GM23338 (cell line): ENCODE measurements at regions not wholly inside any gene's neighbourhood (a gene's known extent, or its start where the extent isn't known, plus 50 kb on each side); places are given as distances from the start of the nearest gene placed in this dataset.

Source experiments
- ATAC-seq: fragments of 200-7000 bp; cut with Tn5 transposase; 3 replicates; pipeline ENCODE4 v1.9.1; 2020
- DNase-seq: peaks from one replicate; pipeline ENCODE4 v3.0.0-alpha.2; 2015; ENCODE audit warnings: low spot score
- H2AFZ ChIP-seq: fragments of 200-600 bp; sonication (generic); 2 replicates; pipeline ENCODE4 v1.8.0; 2016; ENCODE audit warnings: antibody characterized with exemption, mild to moderate bottlenecking, moderate library complexity
- H3F3A ChIP-seq: fragments of 200-600 bp; sonication (generic); replicated peaks from 2 replicates; pipeline ENCODE4 v1.8.0; 2017; ENCODE audit warnings: antibody characterized with exemption, mixed run types, low read depth
- H3K27ac ChIP-seq: fragments of 200-600 bp; sonication (generic); 2 replicates; pipeline ENCODE4 v1.6.1; 2016; ENCODE audit warnings: low read depth
- H3K27me3 ChIP-seq: fragments of 200-600 bp; sonication (generic); 2 replicates; pipeline ENCODE4 v1.8.0; 2016; ENCODE audit warnings: mild to moderate bottlenecking, mixed run types, moderate library complexity; ENCODE audit not compliant: insufficient read depth
- H3K36me3 ChIP-seq: fragments of 200-600 bp; sonication (generic); 2 replicates; pipeline ENCODE4 v1.8.0; 2016; ENCODE audit warnings: mild to moderate bottlenecking; ENCODE audit not compliant: insufficient read depth
- H3K4me1 ChIP-seq: fragments of 200-600 bp; sonication (generic); 2 replicates; pipeline ENCODE4 v1.8.0; 2016; ENCODE audit warnings: mild to moderate bottlenecking, moderate library complexity; ENCODE audit not compliant: insufficient read depth
- H3K4me2 ChIP-seq: fragments of 200-600 bp; sonication (generic); 2 replicates; pipeline ENCODE4 v1.7.1; 2017; ENCODE audit warnings: mixed run types
- H3K4me3 ChIP-seq: fragments of 200-600 bp; sonication (generic); 2 replicates; pipeline ENCODE4 v1.6.1; 2016; ENCODE audit warnings: mixed run types
- H3K79me2 ChIP-seq: fragments of 200-600 bp; sonication (generic); replicated peaks from 2 replicates; pipeline ENCODE4 v1.8.0; 2017; ENCODE audit warnings: mild to moderate bottlenecking; ENCODE audit not compliant: insufficient read depth
- H3K9me2 ChIP-seq: fragments of 200-600 bp; sonication (generic); 2 replicates; pipeline ENCODE4 v1.8.0; 2017; ENCODE audit not compliant: insufficient read depth
- H4K20me1 ChIP-seq: fragments of 200-600 bp; sonication (generic); replicated peaks from 2 replicates; pipeline ENCODE4 v1.8.0; 2017; ENCODE audit warnings: mild to moderate bottlenecking; ENCODE audit not compliant: insufficient read depth
- H3K27ac Mint-ChIP-seq: 2 replicates; pipeline ENCODE4 v1.8.0; 2020; ENCODE audit warnings: inconsistent platforms, mild to moderate bottlenecking, moderate library complexity, mixed read lengths
- H3K27me3 Mint-ChIP-seq: 3 replicates; pipeline ENCODE4 v1.8.0; 2022; ENCODE audit warnings: low read depth, mild to moderate bottlenecking, moderate library complexity, mixed read lengths, inconsistent platforms; ENCODE audit not compliant: insufficient read depth, poor library complexity
- H3K36me3 Mint-ChIP-seq: 3 replicates; pipeline ENCODE4 v1.8.0; 2021; ENCODE audit warnings: low read depth, mild to moderate bottlenecking, inconsistent platforms, moderate library complexity, mixed read lengths
- H3K4me1 Mint-ChIP-seq: 3 replicates; pipeline ENCODE4 v1.8.0; 2020; ENCODE audit warnings: mild to moderate bottlenecking, inconsistent platforms, mixed read lengths
- H3K4me3 Mint-ChIP-seq: 3 replicates; pipeline ENCODE4 v1.8.0; 2021; ENCODE audit warnings: moderate library complexity, mild to moderate bottlenecking, inconsistent platforms, mixed read lengths
- H3K9me3 Mint-ChIP-seq: 3 replicates; pipeline ENCODE4 v1.8.0; 2020; ENCODE audit warnings: moderate library complexity, mild to moderate bottlenecking, inconsistent platforms, mixed read lengths
- CREB1 ChIP-seq: fragments of 250-450 bp; sonication (Bioruptor Pico); IDR thresholded peaks from 2 replicates; pipeline ENCODE4 v1.5.0; 2020; ENCODE audit warnings: low read depth, mild to moderate bottlenecking, moderate library complexity
- EZH2 ChIP-seq: fragments of 200-600 bp; sonication (generic); IDR thresholded peaks from one replicate; pipeline ENCODE4 v1.8.0; 2017; ENCODE audit warnings: antibody characterized with exemption, mild to moderate bottlenecking, low read depth; ENCODE audit not compliant: unreplicated experiment
- EZH2phosphoT487 ChIP-seq: fragments of 200-600 bp; sonication (generic); IDR thresholded peaks from one replicate; pipeline ENCODE4 v1.8.1; 2018; ENCODE audit warnings: antibody characterized with exemption; ENCODE audit not compliant: unreplicated experiment
- POLR2AphosphoS5 ChIP-seq: IDR thresholded peaks from 2 replicates; pipeline ENCODE4 v1.6.1; 2016; ENCODE audit warnings: antibody characterized with exemption, low read depth
- STAT1 ChIP-seq: IDR thresholded peaks from one replicate; pipeline ENCODE4 v1.6.1; 2016; ENCODE audit warnings: antibody characterized with exemption; ENCODE audit not compliant: unreplicated experiment
- ZNF114 ChIP-seq: fragments of 250-450 bp; sonication (Bioruptor Pico); IDR thresholded peaks from 2 replicates; pipeline ENCODE4 v1.5.0; 2020; ENCODE audit warnings: mild to moderate bottlenecking, moderate library complexity
- ZNF331 ChIP-seq: fragments of 250-450 bp; sonication (Bioruptor Pico); IDR thresholded peaks from 2 replicates; pipeline ENCODE4 v1.5.0; 2020; ENCODE audit warnings: low read depth, mild to moderate bottlenecking, moderate library complexity
- TF ChIP-seq, protein P1 (sequence below): IDR thresholded peaks from 2 replicates; pipeline ENCODE4 v1.6.1; 2016; ENCODE audit warnings: antibody characterized with exemption
- TF ChIP-seq, protein P2 (sequence below), 2 experiments: fragments of 200-600 bp in 1 of 2; sonication (generic) in 1 of 2; conservative IDR thresholded peaks; 2 replicates each; pipeline versions ENCODE4 v1.5.1 to v1.6.1; 2016 to 2017; ENCODE audit warnings: antibody characterized with exemption in 2 of 2, low read depth in 2 of 2, mild to moderate bottlenecking in 2 of 2, moderate library complexity in 1 of 2
- TF ChIP-seq, protein P3 (sequence below): IDR thresholded peaks from one replicate; pipeline ENCODE4 v1.6.1; 2018; ENCODE audit warnings: antibody characterized with exemption; ENCODE audit not compliant: unreplicated experiment

DNA sequence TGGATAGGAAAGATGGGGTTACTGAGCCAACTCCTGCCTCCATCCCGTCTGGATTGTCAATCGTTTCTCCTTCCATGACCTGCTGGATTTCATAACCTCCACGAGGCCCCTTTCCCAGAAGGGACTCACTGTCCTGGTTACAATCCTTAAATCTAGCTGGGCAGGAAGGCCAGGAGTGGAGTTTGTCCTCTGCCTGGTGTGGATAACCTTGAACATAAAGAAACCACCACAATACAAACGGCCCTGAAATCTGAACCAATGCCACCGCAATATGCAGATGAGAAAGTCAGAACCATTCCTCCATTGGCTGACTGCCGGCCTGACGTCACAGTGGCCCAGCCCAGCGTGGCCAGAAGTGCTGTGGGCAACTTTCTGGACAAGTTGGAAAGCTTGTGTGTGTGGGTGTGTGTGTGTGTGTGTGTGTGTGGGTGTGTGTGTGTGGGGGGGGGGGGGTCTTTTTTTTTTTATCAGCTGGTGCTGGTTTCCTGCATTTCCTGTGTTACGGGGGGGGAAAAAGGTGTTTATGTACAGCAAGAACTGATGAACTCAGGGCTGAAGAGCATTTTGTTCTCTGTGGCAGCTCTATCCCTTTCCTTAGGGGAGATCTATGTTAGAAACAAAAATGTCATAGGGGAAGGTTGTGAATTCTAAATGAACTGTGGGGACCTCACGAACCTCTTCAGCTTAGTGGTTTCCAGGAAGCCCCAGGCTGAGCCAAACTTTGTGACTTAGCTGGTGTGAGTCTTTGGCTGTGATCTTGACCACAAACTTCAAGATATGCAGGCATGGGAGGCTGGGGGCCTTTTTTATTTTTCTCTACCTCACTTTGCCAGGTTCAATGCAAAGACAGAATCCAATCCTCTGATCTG, 81.6 kb upstream of the MED13L start:
- H3K4me3 ChIP-seq: 0 out of 2 replicates have a peak overlapping the region, but pooled peaks have one; percentile 2
- peaks cover 28% of the 10 kb centered on the region for H3K4me1 Mint-ChIP-seq
- H3K4me2 ChIP-seq: peak overlapping the region; percentile 16; the same call in 1 of the 2 replicates
- no peaks in the 10 kb centered on the region for H3F3A ChIP-seq
- H3K36me3 Mint-ChIP-seq: no peaks in the 10 kb centered on the region
- H3K27me3 Mint-ChIP-seq: peaks cover 7% of the 10 kb centered on the region
- H3K4me1 ChIP-seq: peaks cover 15% of the 10 kb centered on the region
- H3K4me3 Mint-ChIP-seq: peak overlapping the region; percentile 36; the same call in 1 of the 3 replicates
- peak; percentile 87 for TF ChIP-seq CREB1 (CRISPR knock-in tag)
- no peak for TF ChIP-seq STAT1
- TF ChIP-seq, protein P1, sequence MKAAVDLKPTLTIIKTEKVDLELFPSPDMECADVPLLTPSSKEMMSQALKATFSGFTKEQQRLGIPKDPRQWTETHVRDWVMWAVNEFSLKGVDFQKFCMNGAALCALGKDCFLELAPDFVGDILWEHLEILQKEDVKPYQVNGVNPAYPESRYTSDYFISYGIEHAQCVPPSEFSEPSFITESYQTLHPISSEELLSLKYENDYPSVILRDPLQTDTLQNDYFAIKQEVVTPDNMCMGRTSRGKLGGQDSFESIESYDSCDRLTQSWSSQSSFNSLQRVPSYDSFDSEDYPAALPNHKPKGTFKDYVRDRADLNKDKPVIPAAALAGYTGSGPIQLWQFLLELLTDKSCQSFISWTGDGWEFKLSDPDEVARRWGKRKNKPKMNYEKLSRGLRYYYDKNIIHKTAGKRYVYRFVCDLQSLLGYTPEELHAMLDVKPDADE: no peak
- TF ChIP-seq, protein P2, sequence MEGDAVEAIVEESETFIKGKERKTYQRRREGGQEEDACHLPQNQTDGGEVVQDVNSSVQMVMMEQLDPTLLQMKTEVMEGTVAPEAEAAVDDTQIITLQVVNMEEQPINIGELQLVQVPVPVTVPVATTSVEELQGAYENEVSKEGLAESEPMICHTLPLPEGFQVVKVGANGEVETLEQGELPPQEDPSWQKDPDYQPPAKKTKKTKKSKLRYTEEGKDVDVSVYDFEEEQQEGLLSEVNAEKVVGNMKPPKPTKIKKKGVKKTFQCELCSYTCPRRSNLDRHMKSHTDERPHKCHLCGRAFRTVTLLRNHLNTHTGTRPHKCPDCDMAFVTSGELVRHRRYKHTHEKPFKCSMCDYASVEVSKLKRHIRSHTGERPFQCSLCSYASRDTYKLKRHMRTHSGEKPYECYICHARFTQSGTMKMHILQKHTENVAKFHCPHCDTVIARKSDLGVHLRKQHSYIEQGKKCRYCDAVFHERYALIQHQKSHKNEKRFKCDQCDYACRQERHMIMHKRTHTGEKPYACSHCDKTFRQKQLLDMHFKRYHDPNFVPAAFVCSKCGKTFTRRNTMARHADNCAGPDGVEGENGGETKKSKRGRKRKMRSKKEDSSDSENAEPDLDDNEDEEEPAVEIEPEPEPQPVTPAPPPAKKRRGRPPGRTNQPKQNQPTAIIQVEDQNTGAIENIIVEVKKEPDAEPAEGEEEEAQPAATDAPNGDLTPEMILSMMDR (conservative IDR thresholded peaks at IDR 0.05; ENCODE audit: low read depth in 2 of 2): no peak
- peak; percentile 12; the same call in 1 of the 2 replicates for TF ChIP-seq POLR2AphosphoS5
- H3K9me3 Mint-ChIP-seq: no peaks in the 10 kb centered on the region
- ATAC-seq (peak; percentile 98), DNase-seq (peak; percentile 88)
- no peaks in the 10 kb centered on the region for H3K79me2 ChIP-seq
- no peak overlapping the region for H2AFZ ChIP-seq
- H3K27ac ChIP-seq: peak overlapping the region; percentile 48; the same call in 1 of the 2 replicates
- H3K9me2 ChIP-seq: no peaks in the 10 kb centered on the region
- no peaks in the 10 kb centered on the region for H3K36me3 ChIP-seq
- H3K27ac Mint-ChIP-seq: peak overlapping the region; percentile 91
- H4K20me1 ChIP-seq: no peaks in the 10 kb centered on the region
- no peaks in the 10 kb centered on the region for H3K27me3 ChIP-seq

DNA sequence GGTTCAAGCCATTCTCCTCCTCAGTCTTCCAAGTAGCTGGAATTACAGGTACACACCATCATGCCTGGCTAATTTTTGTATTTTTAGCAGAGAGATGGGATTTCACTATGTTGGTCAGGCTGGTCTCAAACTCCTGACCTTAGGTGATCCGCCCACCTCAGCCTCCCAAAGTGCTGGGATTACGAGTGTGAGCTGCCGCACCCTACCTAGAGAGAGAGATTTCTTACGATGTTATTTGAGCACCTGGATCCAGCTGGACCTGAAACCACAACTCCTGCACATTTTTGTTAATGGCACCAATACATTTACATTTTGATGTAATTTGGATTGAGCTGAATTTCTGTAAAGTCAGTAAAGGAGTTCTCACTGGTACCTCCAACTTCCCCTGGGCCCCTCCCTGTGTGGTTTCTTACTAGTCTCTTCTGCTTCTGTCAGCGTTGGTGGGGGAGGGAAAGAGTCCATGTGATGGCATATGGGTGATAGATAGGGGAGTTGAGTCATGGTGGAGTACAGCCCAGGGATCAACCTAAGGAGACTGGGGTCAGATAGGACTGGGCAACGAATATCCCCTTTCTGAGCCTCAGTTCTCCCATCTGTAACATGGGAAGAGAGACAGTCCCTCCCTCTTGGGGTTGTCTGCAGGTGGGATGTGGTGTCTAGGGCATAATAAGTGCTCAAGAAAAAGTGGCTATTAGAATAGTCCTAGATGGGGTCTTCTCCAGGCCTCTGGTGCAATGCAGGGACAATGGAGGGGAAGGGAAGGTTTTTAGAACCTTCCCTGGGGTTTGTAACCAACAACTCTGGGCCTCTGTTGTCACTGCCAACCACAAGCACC, 83.3 kb upstream of the MED13L start:
- H3K36me3 ChIP-seq: no peaks in the 10 kb centered on the region
- H3K9me3 Mint-ChIP-seq: no peaks in the 10 kb centered on the region
- no peak overlapping the region for H2AFZ ChIP-seq
- ATAC-seq: no peak
- no peaks in the 10 kb centered on the region for H3K36me3 Mint-ChIP-seq
- no peak overlapping the region for H3K4me3 Mint-ChIP-seq
- no peaks in the 10 kb centered on the region for H3K79me2 ChIP-seq
- DNase-seq: no peak
- peaks cover 15% of the 10 kb centered on the region for H3K4me1 ChIP-seq
- H3K27me3 ChIP-seq: no peaks in the 10 kb centered on the region
- peaks cover 28% of the 10 kb centered on the region for H3K4me1 Mint-ChIP-seq
- no peaks in the 10 kb centered on the region for H3F3A ChIP-seq
- H3K27ac Mint-ChIP-seq: no peak overlapping the region
- H3K4me3 ChIP-seq: no peak overlapping the region
- no peaks in the 10 kb centered on the region for H4K20me1 ChIP-seq
- no peak overlapping the region for H3K4me2 ChIP-seq
- H3K27me3 Mint-ChIP-seq: peaks cover 7% of the 10 kb centered on the region
- no peak overlapping the region for H3K27ac ChIP-seq
- no peaks in the 10 kb centered on the region for H3K9me2 ChIP-seq
- TF ChIP-seq ZNF114 (CRISPR knock-in tag) (no peak), ZNF331 (CRISPR knock-in tag) (no peak), EZH2 (no peak), CREB1 (CRISPR knock-in tag) (no peak), EZH2phosphoT487 (no peak), POLR2AphosphoS5 (no peak)
- TF ChIP-seq, protein P3, sequence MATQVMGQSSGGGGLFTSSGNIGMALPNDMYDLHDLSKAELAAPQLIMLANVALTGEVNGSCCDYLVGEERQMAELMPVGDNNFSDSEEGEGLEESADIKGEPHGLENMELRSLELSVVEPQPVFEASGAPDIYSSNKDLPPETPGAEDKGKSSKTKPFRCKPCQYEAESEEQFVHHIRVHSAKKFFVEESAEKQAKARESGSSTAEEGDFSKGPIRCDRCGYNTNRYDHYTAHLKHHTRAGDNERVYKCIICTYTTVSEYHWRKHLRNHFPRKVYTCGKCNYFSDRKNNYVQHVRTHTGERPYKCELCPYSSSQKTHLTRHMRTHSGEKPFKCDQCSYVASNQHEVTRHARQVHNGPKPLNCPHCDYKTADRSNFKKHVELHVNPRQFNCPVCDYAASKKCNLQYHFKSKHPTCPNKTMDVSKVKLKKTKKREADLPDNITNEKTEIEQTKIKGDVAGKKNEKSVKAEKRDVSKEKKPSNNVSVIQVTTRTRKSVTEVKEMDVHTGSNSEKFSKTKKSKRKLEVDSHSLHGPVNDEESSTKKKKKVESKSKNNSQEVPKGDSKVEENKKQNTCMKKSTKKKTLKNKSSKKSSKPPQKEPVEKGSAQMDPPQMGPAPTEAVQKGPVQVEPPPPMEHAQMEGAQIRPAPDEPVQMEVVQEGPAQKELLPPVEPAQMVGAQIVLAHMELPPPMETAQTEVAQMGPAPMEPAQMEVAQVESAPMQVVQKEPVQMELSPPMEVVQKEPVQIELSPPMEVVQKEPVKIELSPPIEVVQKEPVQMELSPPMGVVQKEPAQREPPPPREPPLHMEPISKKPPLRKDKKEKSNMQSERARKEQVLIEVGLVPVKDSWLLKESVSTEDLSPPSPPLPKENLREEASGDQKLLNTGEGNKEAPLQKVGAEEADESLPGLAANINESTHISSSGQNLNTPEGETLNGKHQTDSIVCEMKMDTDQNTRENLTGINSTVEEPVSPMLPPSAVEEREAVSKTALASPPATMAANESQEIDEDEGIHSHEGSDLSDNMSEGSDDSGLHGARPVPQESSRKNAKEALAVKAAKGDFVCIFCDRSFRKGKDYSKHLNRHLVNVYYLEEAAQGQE: no peak
